ENCODE measurements at regions not wholly inside any gene's neighbourhood (a gene's known extent, or its start where the extent isn't known, plus 50 kb on each side); places are given as distances from the start of the nearest gene placed in this dataset.
A peak's percentile ranks its signal among the peaks of the same experiment; 100 is the strongest.

DNA sequence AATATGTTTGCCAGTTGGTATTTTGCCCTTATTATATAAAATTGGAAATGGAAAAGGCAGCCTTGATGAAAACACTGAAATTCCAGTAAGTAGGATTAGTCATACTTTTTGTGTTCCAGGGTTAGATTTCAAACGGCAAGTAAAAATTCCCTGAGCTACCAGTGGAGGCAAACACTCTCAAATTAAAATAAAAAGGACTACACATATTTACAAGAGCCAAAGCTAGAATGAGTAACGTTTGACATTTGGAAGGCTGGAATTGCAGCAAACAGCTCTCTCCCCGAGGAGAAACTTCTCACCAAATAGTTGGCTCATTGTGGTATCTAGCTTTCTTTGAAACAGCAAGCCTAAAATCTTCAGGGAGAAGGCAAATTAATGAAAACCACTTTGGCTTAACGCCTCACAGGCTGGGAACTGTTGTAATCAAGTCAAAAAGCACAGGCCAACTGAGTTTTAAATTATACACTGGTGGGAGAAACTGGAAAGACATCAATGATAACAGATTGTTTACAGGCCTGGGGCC, 288.4 kb downstream of the SNX13 start:
- Histone ChIP-seq H3K27ac (ENCODE audit: low read depth, low read length) (no peak overlapping the region), H2AFZ (ENCODE audit: low read depth, low read length, poor library complexity, severe bottlenecking) (peak overlapping the region; percentile 24), H3K4me2 (ENCODE audit: low read length) (no peak overlapping the region), H3K9me3 (ENCODE audit: control insufficient read depth in 1 of 2, insufficient read depth in 1 of 2, low read depth in 1 of 2, low read length in 2 of 2) (no peaks in the 10 kb centered on the region), H3K79me2 (ENCODE audit: insufficient read depth, low read length) (no peaks in the 10 kb centered on the region), H3K27me3 (ENCODE audit: insufficient read depth, low read length) (no peaks in the 10 kb centered on the region), H3K4me1 (ENCODE audit: control insufficient read depth in 1 of 2, insufficient read depth in 2 of 2, low read length in 2 of 2) (0 out of 4 replicates have a peak, but pooled peaks cover 0 to 3% of the 10 kb centered on the region in 2 experiments), H3K4me3 (replicated peaks in 1 of 2; ENCODE audit: low read depth in 1 of 2, low read length in 2 of 2) (no peak overlapping the region), H3K9ac (ENCODE audit: low read length) (no peak overlapping the region), H3K36me3 (ENCODE audit: control insufficient read depth in 1 of 2, insufficient read depth in 2 of 2, low read length in 2 of 2) (no peaks in the 10 kb centered on the region), H4K20me1 (ENCODE audit: insufficient read depth) (no peaks in the 10 kb centered on the region), H3K9me2 (ENCODE audit: insufficient read depth) (no peaks in the 10 kb centered on the region)
- intact Hi-C loops (cut with micrococcal nuclease): no loop called here
- no TSS peak for BruUV-seq (replicated peaks)
- ATAC-seq: no peak
- no peak for DNase-seq (ENCODE audit: low read depth, low spot score)
- TF ChIP-seq CEBPB (IDR thresholded peaks at IDR 0.05; ENCODE audit: low read depth) (no peak), FOSL1 (IDR thresholded peaks at IDR 0.05; ENCODE audit: low read depth) (no peak), EZH2phosphoT487 (IDR thresholded peaks at IDR 0.05; ENCODE audit: borderline replicate concordance) (no peak), JUND (IDR thresholded peaks at IDR 0.05) (no peak), ZNF274 (IDR thresholded peaks at IDR 0.05; ENCODE audit: low read depth, low read length) (no peak), RAD21 (IDR thresholded peaks at IDR 0.05; ENCODE audit: low read depth) (no peak), SRF (IDR thresholded peaks at IDR 0.05; ENCODE audit: low read depth) (no peak), EGR1 (IDR thresholded peaks at IDR 0.05; ENCODE audit: low read depth) (no peak), ZFX (IDR thresholded peaks at IDR 0.05) (no peak), POLR2AphosphoS5 (IDR thresholded peaks at IDR 0.05; ENCODE audit: low read depth, low read length) (no peak), ELF1 (IDR thresholded peaks at IDR 0.05; ENCODE audit: borderline replicate concordance, low read depth) (no peak), TCF7L2 (IDR thresholded peaks at IDR 0.05; ENCODE audit: borderline replicate concordance, extremely low read depth, insufficient read depth, insufficient read length) (no peak), SIN3A (IDR thresholded peaks at IDR 0.05; ENCODE audit: low read depth) (no peak)
- TF ChIP-seq, protein P1, sequence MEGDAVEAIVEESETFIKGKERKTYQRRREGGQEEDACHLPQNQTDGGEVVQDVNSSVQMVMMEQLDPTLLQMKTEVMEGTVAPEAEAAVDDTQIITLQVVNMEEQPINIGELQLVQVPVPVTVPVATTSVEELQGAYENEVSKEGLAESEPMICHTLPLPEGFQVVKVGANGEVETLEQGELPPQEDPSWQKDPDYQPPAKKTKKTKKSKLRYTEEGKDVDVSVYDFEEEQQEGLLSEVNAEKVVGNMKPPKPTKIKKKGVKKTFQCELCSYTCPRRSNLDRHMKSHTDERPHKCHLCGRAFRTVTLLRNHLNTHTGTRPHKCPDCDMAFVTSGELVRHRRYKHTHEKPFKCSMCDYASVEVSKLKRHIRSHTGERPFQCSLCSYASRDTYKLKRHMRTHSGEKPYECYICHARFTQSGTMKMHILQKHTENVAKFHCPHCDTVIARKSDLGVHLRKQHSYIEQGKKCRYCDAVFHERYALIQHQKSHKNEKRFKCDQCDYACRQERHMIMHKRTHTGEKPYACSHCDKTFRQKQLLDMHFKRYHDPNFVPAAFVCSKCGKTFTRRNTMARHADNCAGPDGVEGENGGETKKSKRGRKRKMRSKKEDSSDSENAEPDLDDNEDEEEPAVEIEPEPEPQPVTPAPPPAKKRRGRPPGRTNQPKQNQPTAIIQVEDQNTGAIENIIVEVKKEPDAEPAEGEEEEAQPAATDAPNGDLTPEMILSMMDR (IDR thresholded peaks at IDR 0.05 in 2 of 3, conservative IDR thresholded peaks at IDR 0.05 in 1 of 3; ENCODE audit: borderline replicate concordance in 1 of 3, insufficient read depth in 1 of 3, low read depth in 2 of 3, low read length in 2 of 3): no peak
- TF ChIP-seq, protein P2, sequence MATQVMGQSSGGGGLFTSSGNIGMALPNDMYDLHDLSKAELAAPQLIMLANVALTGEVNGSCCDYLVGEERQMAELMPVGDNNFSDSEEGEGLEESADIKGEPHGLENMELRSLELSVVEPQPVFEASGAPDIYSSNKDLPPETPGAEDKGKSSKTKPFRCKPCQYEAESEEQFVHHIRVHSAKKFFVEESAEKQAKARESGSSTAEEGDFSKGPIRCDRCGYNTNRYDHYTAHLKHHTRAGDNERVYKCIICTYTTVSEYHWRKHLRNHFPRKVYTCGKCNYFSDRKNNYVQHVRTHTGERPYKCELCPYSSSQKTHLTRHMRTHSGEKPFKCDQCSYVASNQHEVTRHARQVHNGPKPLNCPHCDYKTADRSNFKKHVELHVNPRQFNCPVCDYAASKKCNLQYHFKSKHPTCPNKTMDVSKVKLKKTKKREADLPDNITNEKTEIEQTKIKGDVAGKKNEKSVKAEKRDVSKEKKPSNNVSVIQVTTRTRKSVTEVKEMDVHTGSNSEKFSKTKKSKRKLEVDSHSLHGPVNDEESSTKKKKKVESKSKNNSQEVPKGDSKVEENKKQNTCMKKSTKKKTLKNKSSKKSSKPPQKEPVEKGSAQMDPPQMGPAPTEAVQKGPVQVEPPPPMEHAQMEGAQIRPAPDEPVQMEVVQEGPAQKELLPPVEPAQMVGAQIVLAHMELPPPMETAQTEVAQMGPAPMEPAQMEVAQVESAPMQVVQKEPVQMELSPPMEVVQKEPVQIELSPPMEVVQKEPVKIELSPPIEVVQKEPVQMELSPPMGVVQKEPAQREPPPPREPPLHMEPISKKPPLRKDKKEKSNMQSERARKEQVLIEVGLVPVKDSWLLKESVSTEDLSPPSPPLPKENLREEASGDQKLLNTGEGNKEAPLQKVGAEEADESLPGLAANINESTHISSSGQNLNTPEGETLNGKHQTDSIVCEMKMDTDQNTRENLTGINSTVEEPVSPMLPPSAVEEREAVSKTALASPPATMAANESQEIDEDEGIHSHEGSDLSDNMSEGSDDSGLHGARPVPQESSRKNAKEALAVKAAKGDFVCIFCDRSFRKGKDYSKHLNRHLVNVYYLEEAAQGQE (IDR thresholded peaks at IDR 0.05; ENCODE audit: low read depth): no peak
- TF ChIP-seq, protein P3, sequence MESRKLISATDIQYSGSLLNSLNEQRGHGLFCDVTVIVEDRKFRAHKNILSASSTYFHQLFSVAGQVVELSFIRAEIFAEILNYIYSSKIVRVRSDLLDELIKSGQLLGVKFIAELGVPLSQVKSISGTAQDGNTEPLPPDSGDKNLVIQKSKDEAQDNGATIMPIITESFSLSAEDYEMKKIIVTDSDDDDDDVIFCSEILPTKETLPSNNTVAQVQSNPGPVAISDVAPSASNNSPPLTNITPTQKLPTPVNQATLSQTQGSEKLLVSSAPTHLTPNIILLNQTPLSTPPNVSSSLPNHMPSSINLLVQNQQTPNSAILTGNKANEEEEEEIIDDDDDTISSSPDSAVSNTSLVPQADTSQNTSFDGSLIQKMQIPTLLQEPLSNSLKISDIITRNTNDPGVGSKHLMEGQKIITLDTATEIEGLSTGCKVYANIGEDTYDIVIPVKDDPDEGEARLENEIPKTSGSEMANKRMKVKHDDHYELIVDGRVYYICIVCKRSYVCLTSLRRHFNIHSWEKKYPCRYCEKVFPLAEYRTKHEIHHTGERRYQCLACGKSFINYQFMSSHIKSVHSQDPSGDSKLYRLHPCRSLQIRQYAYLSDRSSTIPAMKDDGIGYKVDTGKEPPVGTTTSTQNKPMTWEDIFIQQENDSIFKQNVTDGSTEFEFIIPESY (IDR thresholded peaks at IDR 0.05; ENCODE audit: extremely low read depth, insufficient replicate concordance, low read length): no peak
- TF ChIP-seq, protein P4, sequence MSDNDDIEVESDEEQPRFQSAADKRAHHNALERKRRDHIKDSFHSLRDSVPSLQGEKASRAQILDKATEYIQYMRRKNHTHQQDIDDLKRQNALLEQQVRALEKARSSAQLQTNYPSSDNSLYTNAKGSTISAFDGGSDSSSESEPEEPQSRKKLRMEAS (IDR thresholded peaks at IDR 0.05): no peak
- TF ChIP-seq, protein P5, sequence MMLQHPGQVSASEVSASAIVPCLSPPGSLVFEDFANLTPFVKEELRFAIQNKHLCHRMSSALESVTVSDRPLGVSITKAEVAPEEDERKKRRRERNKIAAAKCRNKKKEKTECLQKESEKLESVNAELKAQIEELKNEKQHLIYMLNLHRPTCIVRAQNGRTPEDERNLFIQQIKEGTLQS (IDR thresholded peaks at IDR 0.05): no peak
- POLR2A ChIA-PET: no interaction called here
- RAD21 ChIA-PET (ENCODE audit: low non-redundant PET in 1 of 2, low total read pairs in 2 of 2, uncharacterized antibody in 2 of 2, unreplicated experiment in 2 of 2): no interaction called here
- CTCF ChIA-PET: interaction anchor here (1.2 to 2.1 kb wide), 2 partner anchors 9 to 14 kb away, joined by 3 to 7 read pairs; no protein-coding TSS in a partner anchor
